Left lung (tissue), 4 donors: ENCODE measurements at regions not wholly inside any gene's neighbourhood (a gene's known extent, or its start where the extent isn't known, plus 50 kb on each side); places are given as distances from the start of the nearest gene placed in this dataset.
"Not testable (repeated sequence)": the region's sequence is repeated elsewhere in the genome, so short reads cannot be mapped to it uniquely, and the experiment has no call there.

Source experiments
- ATAC-seq: fragments of 200-7000 bp; cut with Tn5 transposase; one replicate; pipeline ENCODE4 v1.9.1; 2020; ENCODE audit warnings: moderate library complexity
- DNase-seq, 4 donors: peaks; one replicate each; pipeline ENCODE4 v3.0.0-alpha.2; 2013 to 2020
- H3K27ac ChIP-seq, 2 donors: fragments of 200-600 bp; sonication (generic) in 1 of 2; one replicate each; pipeline versions ENCODE4 v1.5.0 to v1.8.0; 2020 to 2021
- H3K27me3 ChIP-seq, 2 donors: fragments of 200-600 bp; sonication (generic) in 1 of 2; one replicate each; pipeline versions ENCODE4 v1.5.0 to v1.8.0; 2020 to 2021
- H3K36me3 ChIP-seq, 2 donors: fragments of 200-600 bp; sonication (generic) in 1 of 2; one replicate each; pipeline versions ENCODE4 v1.5.0 to v1.8.0; 2020 to 2021
- H3K4me1 ChIP-seq, 2 donors: fragments of 200-600 bp; one replicate each; pipeline ENCODE4 v1.8.0; 2021
- H3K4me3 ChIP-seq, 2 donors: fragments of 200-600 bp; sonication (generic) in 1 of 2; one replicate each; pipeline versions ENCODE4 v1.5.0 to v1.8.0; 2020 to 2021; ENCODE audit warnings: mild to moderate bottlenecking in 1 of 2
- H3K9me3 ChIP-seq, 2 donors: fragments of 200-600 bp; sonication (generic) in 1 of 2; one replicate each; pipeline versions ENCODE4 v1.5.0 to v1.8.0; 2020 to 2021
- intact Hi-C, 2 donors: fragments of 100-400 bp; cut with DNase I; formaldehyde crosslinking; loops; one replicate each; pipeline versions ENCODE4 v1.11.2 to v1.14.2; 2022
- TF ChIP-seq, protein P1 (sequence below), 2 donors: fragments of 200-600 bp; sonication (generic) in 1 of 2; IDR thresholded peaks; one replicate each; pipeline versions ENCODE4 v1.5.0 to v1.8.0; 2021; ENCODE audit warnings: antibody characterized with exemption in 2 of 2
- donor health status: DM: no; HTN: yes; CAD: no.
- donor health status: DM: no; HTN: no; CAD: no.

DNA sequence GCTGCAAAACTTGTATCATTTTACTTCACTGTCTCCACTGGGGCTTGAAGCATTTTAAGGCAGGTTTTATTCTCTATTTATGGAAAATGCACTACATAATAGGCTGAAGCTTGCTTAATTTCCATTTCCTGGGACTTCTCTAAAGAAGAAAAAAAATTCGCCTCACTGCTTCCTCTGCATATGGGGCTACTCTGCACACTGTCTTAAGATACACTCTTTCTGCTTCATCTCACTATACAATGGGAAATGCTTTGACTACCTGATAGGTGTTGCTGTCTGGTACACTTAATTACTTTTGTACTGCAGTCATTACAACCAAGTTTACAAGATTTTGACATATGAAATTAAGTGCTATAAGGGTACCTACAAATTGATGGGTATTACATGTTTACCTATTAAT lies 466.0 kb downstream of the KCNJ18 start:
- no peak overlapping the region for H3K4me3 ChIP-seq
- TF ChIP-seq, protein P1, sequence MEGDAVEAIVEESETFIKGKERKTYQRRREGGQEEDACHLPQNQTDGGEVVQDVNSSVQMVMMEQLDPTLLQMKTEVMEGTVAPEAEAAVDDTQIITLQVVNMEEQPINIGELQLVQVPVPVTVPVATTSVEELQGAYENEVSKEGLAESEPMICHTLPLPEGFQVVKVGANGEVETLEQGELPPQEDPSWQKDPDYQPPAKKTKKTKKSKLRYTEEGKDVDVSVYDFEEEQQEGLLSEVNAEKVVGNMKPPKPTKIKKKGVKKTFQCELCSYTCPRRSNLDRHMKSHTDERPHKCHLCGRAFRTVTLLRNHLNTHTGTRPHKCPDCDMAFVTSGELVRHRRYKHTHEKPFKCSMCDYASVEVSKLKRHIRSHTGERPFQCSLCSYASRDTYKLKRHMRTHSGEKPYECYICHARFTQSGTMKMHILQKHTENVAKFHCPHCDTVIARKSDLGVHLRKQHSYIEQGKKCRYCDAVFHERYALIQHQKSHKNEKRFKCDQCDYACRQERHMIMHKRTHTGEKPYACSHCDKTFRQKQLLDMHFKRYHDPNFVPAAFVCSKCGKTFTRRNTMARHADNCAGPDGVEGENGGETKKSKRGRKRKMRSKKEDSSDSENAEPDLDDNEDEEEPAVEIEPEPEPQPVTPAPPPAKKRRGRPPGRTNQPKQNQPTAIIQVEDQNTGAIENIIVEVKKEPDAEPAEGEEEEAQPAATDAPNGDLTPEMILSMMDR (IDR thresholded peaks at IDR 0.05) = no peak
- intact Hi-C loops = no loop called here

DNA sequence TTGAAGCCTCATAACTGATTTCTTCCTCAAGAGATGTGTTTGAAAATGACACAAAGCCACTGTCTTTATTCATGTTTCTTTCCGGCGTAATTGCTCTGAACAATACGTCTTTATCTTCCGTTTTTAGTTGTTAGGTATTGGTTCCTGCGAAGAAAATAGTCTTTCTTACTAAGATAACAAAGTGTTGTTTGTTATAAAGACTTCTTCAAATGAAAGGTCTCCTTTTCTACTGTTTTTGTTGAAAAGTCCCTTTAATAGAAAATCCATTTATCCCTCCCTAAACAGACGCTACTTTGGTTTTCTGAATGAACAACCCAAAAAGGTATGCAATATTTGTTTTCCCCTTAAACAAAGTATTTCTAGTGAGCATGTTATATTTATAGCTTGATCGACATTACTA lies 469.1 kb downstream of the KCNJ18 start:
- H3K27me3 ChIP-seq = no peaks in the 10 kb centered on the region
- DNase-seq (no peak), ATAC-seq (no peak)
- no peak overlapping the region for H3K4me3 ChIP-seq
- no peaks in the 10 kb centered on the region for H3K4me1 ChIP-seq
- H3K27ac ChIP-seq = no peak overlapping the region
- TF ChIP-seq, protein P1 (IDR thresholded peaks at IDR 0.05) = no peak
- H3K36me3 ChIP-seq = no peaks in the 10 kb centered on the region
- no peaks in the 10 kb centered on the region for H3K9me3 ChIP-seq
- intact Hi-C loops = no loop called here

More for the DNA sequence above, 466.0 kb downstream of the KCNJ18 start:
- Histone ChIP-seq H3K27ac (no peak overlapping the region), H3K27me3 (no peaks in the 10 kb centered on the region), H3K4me1 (no peaks in the 10 kb centered on the region), H3K36me3 (no peaks in the 10 kb centered on the region), H3K9me3 (no peaks in the 10 kb centered on the region)
- DNase-seq (no peak), ATAC-seq (no peak)

DNA sequence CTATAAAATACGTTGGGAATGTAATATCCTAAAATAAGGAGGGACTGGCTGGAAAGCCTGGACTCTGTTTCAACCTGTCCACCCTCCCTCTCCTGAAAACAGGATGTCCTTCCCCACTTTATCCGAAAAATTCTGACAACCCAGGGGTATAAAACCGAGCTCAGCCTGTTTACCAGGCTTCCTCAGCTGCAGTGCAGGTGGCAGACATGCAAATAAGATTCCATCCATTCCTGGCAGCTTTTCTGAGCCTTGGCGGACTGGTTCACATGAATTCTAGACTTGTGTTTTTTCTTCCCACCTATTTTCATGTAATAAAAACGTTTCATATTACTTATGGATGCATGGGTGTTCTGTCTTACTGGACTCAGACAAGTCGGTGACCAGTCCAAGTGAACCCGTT lies 479.3 kb downstream of the KCNJ18 start:
- peaks cover 0 to 14% of the 10 kb centered on the region in 2 donors for H3K9me3 ChIP-seq
- DNase-seq (no peak), ATAC-seq (no peak)
- H3K4me1 ChIP-seq = no peaks in the 10 kb centered on the region
- H3K27ac ChIP-seq = no peak overlapping the region
- no peak overlapping the region for H3K4me3 ChIP-seq
- no peaks in the 10 kb centered on the region for H3K36me3 ChIP-seq
- intact Hi-C loops = no loop called here
- no peaks in the 10 kb centered on the region for H3K27me3 ChIP-seq
- TF ChIP-seq, protein P1 (IDR thresholded peaks at IDR 0.05) = no peak

DNA sequence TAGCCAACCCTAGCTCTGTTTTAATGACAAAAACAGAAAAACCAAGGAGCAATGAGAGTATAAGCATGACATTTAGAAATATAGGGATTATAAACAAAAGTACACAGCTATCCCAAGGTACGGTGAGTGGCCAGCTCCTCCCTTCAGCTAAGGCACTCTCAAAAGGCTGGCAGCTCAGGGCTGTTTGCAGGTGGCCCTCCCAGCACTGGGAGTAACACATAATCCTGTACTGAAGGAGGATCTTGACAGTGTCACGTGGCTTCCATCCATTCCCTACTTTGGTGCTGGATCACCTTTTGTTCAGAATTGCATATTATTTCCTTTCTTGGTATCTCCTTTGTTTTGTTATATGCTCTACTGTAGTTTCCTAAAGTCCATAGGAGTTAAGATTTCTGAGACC lies 500.8 kb downstream of the KCNJ18 start:
- Histone ChIP-seq H3K27me3 (no peaks in the 10 kb centered on the region), H3K4me1 (no peaks in the 10 kb centered on the region), H3K36me3 (no peaks in the 10 kb centered on the region), H3K27ac (no peak overlapping the region), H3K4me3 (no peak overlapping the region), H3K9me3 (peaks cover 0 to 5% of the 10 kb centered on the region in 2 donors)
- DNase-seq (no peak), ATAC-seq (no peak)
- TF ChIP-seq, protein P1 (IDR thresholded peaks at IDR 0.05) = no peak
- intact Hi-C loops = no loop called here

DNA sequence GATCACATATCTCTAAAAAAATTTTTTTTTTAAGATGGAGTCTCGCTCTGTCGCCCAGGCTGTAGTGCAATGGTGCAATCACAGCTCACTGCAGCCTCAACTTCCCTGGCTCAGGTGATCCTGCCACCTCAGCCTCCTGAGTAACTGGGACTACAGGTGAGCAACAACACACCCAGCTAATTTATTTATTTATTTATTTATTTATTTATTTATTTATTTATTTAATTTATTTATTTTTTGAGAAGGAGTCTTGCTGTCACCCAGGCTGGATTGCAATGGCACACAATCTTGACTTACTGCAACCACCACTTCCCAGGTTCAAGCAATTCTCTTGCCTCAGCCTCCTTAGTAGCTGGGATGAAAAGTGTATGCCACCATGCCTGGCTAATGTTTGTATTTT lies 507.9 kb downstream of the KCNJ18 start:
- H3K27me3 ChIP-seq, DNase-seq, H3K27ac ChIP-seq, H3K4me3 ChIP-seq, H3K4me1 ChIP-seq, ATAC-seq, intact Hi-C loops, H3K36me3 ChIP-seq: not testable (repeated sequence)
- H3K9me3 ChIP-seq = peaks cover 0 to 60% of the 10 kb centered on the region in 2 donors

DNA sequence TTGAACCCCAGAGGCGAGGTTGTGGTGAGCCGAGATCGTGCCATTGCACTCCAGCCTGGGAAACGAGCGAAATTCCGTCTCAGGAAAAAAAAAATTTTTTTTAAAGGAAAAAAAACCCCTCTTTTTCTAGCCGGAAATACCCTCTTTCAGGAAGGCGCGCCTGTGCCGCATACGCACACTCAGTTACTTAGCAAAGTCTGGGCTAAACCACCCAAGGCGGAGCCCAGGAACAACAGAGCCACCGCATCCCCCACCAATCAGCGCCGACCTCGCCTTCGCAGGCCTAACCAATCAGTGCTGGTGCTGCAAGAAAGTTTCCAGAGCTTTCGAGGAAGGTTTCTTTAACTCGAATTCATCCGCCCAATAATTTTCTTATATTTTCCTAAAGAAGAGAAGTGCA lies 510.4 kb downstream of the KCNJ18 start:
- TF ChIP-seq, protein P1 (IDR thresholded peaks at IDR 0.05) = no peak
- peaks cover 0 to 76% of the 10 kb centered on the region in 2 donors for H3K9me3 ChIP-seq
- no peak overlapping the region for H3K27ac ChIP-seq
- H3K36me3 ChIP-seq = no peaks in the 10 kb centered on the region
- DNase-seq = peak in 1 of 4 donors; percentile 50
- intact Hi-C loops = no loop called here
- H3K4me1 ChIP-seq = no peaks in the 10 kb centered on the region
- no peak for ATAC-seq
- H3K27me3 ChIP-seq = no peaks in the 10 kb centered on the region
- H3K4me3 ChIP-seq = no peak overlapping the region
